ENCODE measurements at regions not wholly inside any gene's neighbourhood (a gene's known extent, or its start where the extent isn't known, plus 50 kb on each side); places are given as distances from the start of the nearest gene placed in this dataset.
"Not testable (repeated sequence)": the region's sequence is repeated elsewhere in the genome, so short reads cannot be mapped to it uniquely, and the experiment has no call there.

DNA sequence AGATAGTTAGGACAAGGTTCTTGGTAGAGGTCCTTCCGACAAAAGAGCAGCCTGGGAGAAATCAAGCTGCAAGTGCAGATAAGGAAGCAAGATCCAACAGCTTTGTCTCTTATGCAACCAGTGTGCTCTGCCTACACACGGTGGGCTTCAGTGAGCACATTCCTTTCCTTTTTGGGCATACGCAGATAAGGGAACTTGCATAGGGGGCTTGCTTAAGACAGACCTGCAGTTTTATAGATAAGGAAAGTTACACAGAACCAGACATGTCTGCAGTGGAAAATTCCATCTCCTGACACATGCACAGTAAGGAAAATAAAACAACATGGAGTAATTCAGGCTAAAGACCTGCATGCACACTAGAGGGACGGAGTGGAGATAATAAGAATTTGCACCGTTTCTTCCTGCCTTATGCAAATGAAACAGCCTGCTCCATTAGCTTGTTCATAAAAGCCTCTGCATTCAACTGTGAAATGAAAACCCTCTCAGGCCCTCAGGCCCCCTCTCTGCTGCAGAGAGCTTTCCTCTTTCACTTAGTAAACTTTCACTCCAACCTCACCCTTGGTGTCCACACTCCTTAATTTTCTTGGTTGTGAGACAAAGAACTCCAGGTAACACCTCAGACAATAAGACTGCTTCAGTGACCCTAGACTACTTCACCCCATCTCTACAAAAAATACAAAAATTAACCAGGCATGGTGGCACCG lies 97.5 kb upstream of the MYLIP start:
- Mint-ChIP-seq H3K9me3 (no peaks in the 10 kb centered on the region), H3K27ac (no peak overlapping the region), H3K36me3 (ENCODE audit: insufficient read depth) (no peaks in the 10 kb centered on the region), H3K27me3 (peaks cover 0 to 5% of the 10 kb centered on the region in 2 donors), H3K4me3 (no peak overlapping the region), H3K4me1 (ENCODE audit: low read depth in 2 of 2) (no peaks in the 10 kb centered on the region)
- no peak for DNase-seq
- ATAC-seq (replicated peaks): no peak

- no peak overlapping the region for H3K4me3 Mint-ChIP-seq
These were observed 99.9 kb upstream of the MYLIP start for GRCh38 chr6:16028966-16029365.

DNA sequence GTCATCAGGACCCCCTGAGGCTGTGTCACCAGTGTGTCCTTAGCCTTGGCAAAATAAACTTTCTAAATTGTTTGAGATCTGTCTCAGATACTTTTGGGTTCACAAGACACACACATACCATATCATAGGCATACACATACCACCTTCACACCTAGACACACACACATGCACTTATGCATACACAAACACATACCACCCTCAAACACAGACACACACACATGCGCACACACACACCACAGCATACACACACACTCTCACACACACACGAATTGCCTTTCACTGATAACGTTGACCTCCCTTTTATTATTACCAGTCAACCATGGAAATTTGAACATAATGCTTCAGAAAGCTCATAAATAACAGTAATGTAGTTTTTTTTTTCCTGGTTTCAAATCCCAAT lies 108.6 kb upstream of the MYLIP start:
- Mint-ChIP-seq H3K36me3 (ENCODE audit: insufficient read depth) (no peaks in the 10 kb centered on the region), H3K27ac (no peak overlapping the region), H3K4me3 (no peak overlapping the region), H3K9me3 (no peaks in the 10 kb centered on the region), H3K27me3 (peaks cover 0 to 9% of the 10 kb centered on the region in 2 donors), H3K4me1 (ENCODE audit: low read depth in 2 of 2) (no peaks in the 10 kb centered on the region)
- ATAC-seq (replicated peaks): no peak
- DNase-seq: no peak

More at GRCh38 chr6:16028966-16029365, 99.9 kb upstream of the MYLIP start:
- DNase-seq (no peak), ATAC-seq (replicated peaks) (no peak)
- no peaks in the 10 kb centered on the region for H3K36me3 Mint-ChIP-seq (ENCODE audit: insufficient read depth)
- no peaks in the 10 kb centered on the region for H3K4me1 Mint-ChIP-seq (ENCODE audit: low read depth in 2 of 2)
- no peak overlapping the region for H3K27ac Mint-ChIP-seq
- H3K9me3 Mint-ChIP-seq: no peaks in the 10 kb centered on the region
- no peaks in the 10 kb centered on the region for H3K27me3 Mint-ChIP-seq

DNA sequence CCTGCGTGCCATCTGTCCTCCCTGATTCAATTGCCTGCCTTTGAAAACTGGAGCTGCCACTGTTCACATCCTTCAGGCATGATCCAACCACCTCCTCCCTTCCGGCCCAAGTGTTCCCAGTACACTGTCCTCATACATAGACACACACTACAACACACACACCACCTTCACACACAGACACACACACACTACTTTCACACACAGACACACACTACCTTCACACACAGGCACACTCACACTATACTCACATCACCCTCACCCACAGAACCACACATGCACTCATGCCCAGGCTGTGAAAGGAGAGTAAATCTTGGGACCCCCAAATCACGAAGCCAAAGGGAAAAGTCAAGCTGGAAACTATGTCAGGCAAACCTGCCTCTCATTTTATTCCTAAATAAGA lies 109.4 kb upstream of the MYLIP start:
- H3K27ac Mint-ChIP-seq: no peak overlapping the region
- H3K4me3 Mint-ChIP-seq: no peak overlapping the region
- no peak for DNase-seq
- ATAC-seq (replicated peaks): no peak
- H3K27me3 Mint-ChIP-seq: peaks cover 0 to 9% of the 10 kb centered on the region in 2 donors
- no peaks in the 10 kb centered on the region for H3K4me1 Mint-ChIP-seq (ENCODE audit: low read depth in 2 of 2)
- no peaks in the 10 kb centered on the region for H3K36me3 Mint-ChIP-seq (ENCODE audit: insufficient read depth)
- H3K9me3 Mint-ChIP-seq: no peaks in the 10 kb centered on the region

GRCh38 chr6:16018626-16019025 lies 110.3 kb upstream of the MYLIP start:
- Mint-ChIP-seq H3K27me3 (peaks cover 0 to 7% of the 10 kb centered on the region in 2 donors), H3K4me1 (ENCODE audit: low read depth in 2 of 2) (no peaks in the 10 kb centered on the region), H3K27ac (no peak overlapping the region)

DNA sequence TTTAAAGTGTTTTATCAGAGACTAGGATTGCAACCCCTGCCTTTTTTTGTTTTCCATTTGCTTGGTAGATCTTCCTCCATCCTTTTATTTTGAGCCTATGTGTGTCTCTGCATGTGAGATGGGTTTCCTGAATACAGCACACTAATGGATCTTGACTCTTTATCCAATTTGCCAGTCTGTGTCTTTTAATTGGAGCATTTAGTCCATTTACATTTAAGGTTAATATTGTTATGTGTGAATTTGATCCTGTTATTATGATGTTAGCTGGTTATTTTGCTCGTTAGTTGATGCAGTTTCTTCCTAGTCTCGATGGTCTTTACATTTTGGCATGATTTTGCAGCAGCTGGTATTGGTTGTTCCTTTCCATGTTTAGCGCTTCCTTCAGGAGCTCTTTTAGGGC lies 114.6 kb upstream of the MYLIP start:
- H3K36me3 Mint-ChIP-seq (ENCODE audit: insufficient read depth); H3K9me3 Mint-ChIP-seq; H3K27ac Mint-ChIP-seq; H3K27me3 Mint-ChIP-seq; H3K4me1 Mint-ChIP-seq (ENCODE audit: low read depth in 2 of 2); DNase-seq; ATAC-seq (replicated peaks); H3K4me3 Mint-ChIP-seq: not testable (repeated sequence)

More at GRCh38 chr6:16018626-16019025, 110.3 kb upstream of the MYLIP start:
- H3K4me3 Mint-ChIP-seq: no peak overlapping the region
- ATAC-seq (replicated peaks) (no peak), DNase-seq (no peak)
- H3K36me3 Mint-ChIP-seq (ENCODE audit: insufficient read depth): no peaks in the 10 kb centered on the region
- H3K9me3 Mint-ChIP-seq: no peaks in the 10 kb centered on the region

DNA sequence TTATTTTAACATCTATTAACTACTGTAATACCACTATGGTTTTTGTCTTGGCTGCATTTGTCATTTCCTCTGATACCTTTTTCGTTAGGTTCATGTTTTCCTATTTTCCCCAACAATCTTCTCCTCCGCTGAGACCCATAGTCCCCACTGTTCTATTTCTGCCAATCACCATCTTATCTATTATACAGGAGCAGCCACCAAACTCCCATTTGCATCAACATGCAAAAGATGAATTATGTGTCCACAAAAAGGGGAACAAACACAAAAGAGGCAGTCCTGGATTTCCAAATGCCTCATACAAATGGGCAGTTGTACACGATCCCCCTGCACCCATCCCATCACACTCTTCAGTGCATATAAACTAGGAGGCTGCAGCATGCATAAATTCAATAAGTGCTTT lies 121.7 kb upstream of the MYLIP start:
- DNase-seq (no peak), ATAC-seq (replicated peaks) (no peak)
- no peaks in the 10 kb centered on the region for H3K36me3 Mint-ChIP-seq (ENCODE audit: insufficient read depth)
- H3K4me3 Mint-ChIP-seq: no peak overlapping the region
- H3K27me3 Mint-ChIP-seq: peaks cover 0 to 7% of the 10 kb centered on the region in 2 donors
- no peaks in the 10 kb centered on the region for H3K4me1 Mint-ChIP-seq (ENCODE audit: low read depth in 2 of 2)
- no peaks in the 10 kb centered on the region for H3K9me3 Mint-ChIP-seq
- no peak overlapping the region for H3K27ac Mint-ChIP-seq

DNA sequence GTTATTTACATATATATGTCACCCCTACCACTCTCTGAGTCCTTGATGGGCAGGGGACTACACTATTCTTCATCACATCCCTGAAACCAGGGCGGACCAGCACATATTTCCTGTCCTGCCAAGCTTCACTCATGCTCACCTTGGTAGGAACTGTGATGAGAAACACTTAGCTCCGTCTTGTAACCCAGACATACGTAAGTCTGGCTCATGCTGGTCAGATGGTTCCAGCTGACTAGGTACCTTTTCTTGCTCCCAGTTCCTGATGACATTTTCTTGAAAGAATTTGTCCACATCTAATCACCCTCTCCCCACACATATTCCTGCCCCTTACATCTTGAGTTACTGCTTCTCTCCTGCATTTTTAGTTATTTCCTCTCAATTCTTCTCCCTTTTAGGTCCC lies 122.2 kb upstream of the MYLIP start:
- Mint-ChIP-seq H3K9me3 (no peaks in the 10 kb centered on the region), H3K36me3 (ENCODE audit: insufficient read depth) (no peaks in the 10 kb centered on the region), H3K27ac (no peak overlapping the region), H3K27me3 (peaks cover 0 to 7% of the 10 kb centered on the region in 2 donors), H3K4me3 (no peak overlapping the region), H3K4me1 (ENCODE audit: low read depth in 2 of 2) (no peaks in the 10 kb centered on the region)
- DNase-seq (no peak), ATAC-seq (replicated peaks) (no peak)

- Mint-ChIP-seq H3K4me1 (ENCODE audit: low read depth in 2 of 2) (no peaks in the 10 kb centered on the region), H3K36me3 (ENCODE audit: insufficient read depth) (no peaks in the 10 kb centered on the region), H3K4me3 (no peak overlapping the region), H3K9me3 (no peaks in the 10 kb centered on the region), H3K27ac (no peak overlapping the region), H3K27me3 (peaks cover 0 to 7% of the 10 kb centered on the region in 2 donors)
- no peak for DNase-seq
- ATAC-seq (replicated peaks): no peak
These were observed 123.8 kb upstream of the MYLIP start for GRCh38 chr6:16004934-16005679.

- no peak for ATAC-seq (replicated peaks)
- H3K4me1 Mint-ChIP-seq (ENCODE audit: low read depth in 2 of 2): no peaks in the 10 kb centered on the region
- H3K36me3 Mint-ChIP-seq (ENCODE audit: insufficient read depth): no peaks in the 10 kb centered on the region
- no peak for DNase-seq
- H3K27me3 Mint-ChIP-seq: peaks cover 0 to 10% of the 10 kb centered on the region in 2 donors
- H3K9me3 Mint-ChIP-seq: no peaks in the 10 kb centered on the region
- H3K27ac Mint-ChIP-seq: no peak overlapping the region
- H3K4me3 Mint-ChIP-seq: no peak overlapping the region
These were observed 125.7 kb upstream of the MYLIP start for GRCh38 chr6:16003197-16003491.

- H3K27me3 Mint-ChIP-seq: peaks cover 0 to 16% of the 10 kb centered on the region in 2 donors
- H3K4me3 Mint-ChIP-seq: no peak overlapping the region
- DNase-seq (no peak), ATAC-seq (replicated peaks) (no peak)
- H3K36me3 Mint-ChIP-seq (ENCODE audit: insufficient read depth): no peaks in the 10 kb centered on the region
- no peaks in the 10 kb centered on the region for H3K4me1 Mint-ChIP-seq (ENCODE audit: low read depth in 2 of 2)
- no peaks in the 10 kb centered on the region for H3K9me3 Mint-ChIP-seq
- no peak overlapping the region for H3K27ac Mint-ChIP-seq
These were observed 126.3 kb upstream of the MYLIP start for GRCh38 chr6:16002332-16003196.

DNA sequence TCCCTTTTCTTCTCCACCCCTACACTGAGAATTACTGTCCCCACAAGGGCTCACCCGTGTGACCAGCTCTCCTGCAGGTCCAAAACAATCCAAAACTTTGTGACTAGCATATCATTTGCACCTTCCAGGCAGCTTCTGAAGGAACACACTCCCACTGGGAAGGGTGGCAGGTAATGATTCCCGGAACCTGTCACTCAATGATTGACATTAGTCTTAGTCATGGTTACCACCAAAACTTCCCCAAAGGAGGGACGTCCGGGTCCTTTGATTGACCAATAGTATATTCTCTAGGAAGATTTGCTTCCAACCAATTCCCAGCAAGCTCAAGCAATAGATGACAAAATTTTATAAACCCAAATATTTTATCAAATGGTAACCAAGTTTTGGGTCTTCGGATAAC lies 127.7 kb upstream of the MYLIP start:
- DNase-seq: no peak
- Mint-ChIP-seq H3K9me3 (no peaks in the 10 kb centered on the region), H3K4me3 (no peak overlapping the region), H3K36me3 (ENCODE audit: insufficient read depth) (no peaks in the 10 kb centered on the region), H3K27ac (no peak overlapping the region), H3K27me3 (peaks cover 0 to 19% of the 10 kb centered on the region in 2 donors), H3K4me1 (ENCODE audit: low read depth in 2 of 2) (peaks cover 0 to 6% of the 10 kb centered on the region in 2 donors)
- ATAC-seq (replicated peaks): no peak

DNA sequence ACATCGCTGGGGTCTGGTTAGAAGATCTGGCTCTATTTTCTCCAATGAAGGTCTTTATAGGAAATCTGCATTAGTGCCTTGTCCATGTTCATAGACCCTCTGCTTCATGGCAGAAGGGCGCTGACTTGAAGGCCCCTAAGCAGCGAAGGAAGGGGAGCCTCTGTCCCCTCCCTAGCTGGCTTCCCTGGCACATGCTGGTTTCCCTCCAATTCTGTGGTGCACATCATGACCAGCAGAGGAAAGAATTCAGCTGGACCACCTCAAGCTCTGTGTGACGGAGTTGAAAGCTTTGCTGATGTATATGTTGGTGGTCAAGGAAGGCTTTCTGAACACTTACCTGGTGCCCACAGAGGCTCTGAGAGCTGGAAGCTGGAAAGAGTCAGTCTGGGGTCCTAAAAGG lies 129.7 kb upstream of the MYLIP start:
- no peaks in the 10 kb centered on the region for H3K36me3 Mint-ChIP-seq (ENCODE audit: insufficient read depth)
- H3K9me3 Mint-ChIP-seq: no peaks in the 10 kb centered on the region
- DNase-seq (no peak), ATAC-seq (replicated peaks) (no peak)
- no peak overlapping the region for H3K4me3 Mint-ChIP-seq
- peaks cover 0 to 12% of the 10 kb centered on the region in 2 donors for H3K27me3 Mint-ChIP-seq
- no peak overlapping the region for H3K27ac Mint-ChIP-seq
- peaks cover 9 to 18% of the 10 kb centered on the region in 2 donors for H3K4me1 Mint-ChIP-seq (ENCODE audit: low read depth in 2 of 2)
